Esophagus squamous epithelium (tissue), 4 donors: ENCODE measurements at regions not wholly inside any gene's neighbourhood (a gene's known extent, or its start where the extent isn't known, plus 50 kb on each side); places are given as distances from the start of the nearest gene placed in this dataset.

Experiments
- CTCF ChIP-seq, 6 experiments: fragments of 450-650 bp in 4 of 6; fragments of 200-600 bp in 2 of 6; sonication (generic) in 2 of 6; IDR thresholded peaks; one replicate each; pipeline ENCODE4 v1.5.1; 2016 to 2019; ENCODE audit warnings: antibody characterized with exemption in 6 of 6, mild to moderate bottlenecking in 4 of 6, moderate library complexity in 4 of 6
- POLR2A ChIP-seq, 4 donors: fragments of 450-650 bp; IDR thresholded peaks; one replicate each; pipeline ENCODE4 v1.6.1; 2017; ENCODE audit warnings: antibody characterized with exemption in 4 of 4, mild to moderate bottlenecking in 4 of 4, moderate library complexity in 3 of 4

- TF ChIP-seq CTCF (IDR thresholded peaks at IDR 0.05): no peak
- TF ChIP-seq POLR2A (IDR thresholded peaks at IDR 0.05): no peak
These were observed 454.9 kb downstream of the LPIN1 start for GRCh38 chr2:12201369-12201768.
